Right atrium auricular region (tissue), 2 donors: ENCODE measurements at regions not wholly inside any gene's neighbourhood (a gene's known extent, or its start where the extent isn't known, plus 50 kb on each side); places are given as distances from the start of the nearest gene placed in this dataset.

Source experiments
- DNase-seq: peaks from one replicate; pipeline ENCODE4 v3.0.0-alpha.2; 2019; ENCODE audit warnings: low spot score
- H3K27ac ChIP-seq, 2 donors: fragments of 200-600 bp; sonication (generic); 1 replicate in 1 of 2; 2 replicates in 1 of 2; pipeline ENCODE4 v1.5.1; 2016 to 2019
- H3K27me3 ChIP-seq, 2 donors: fragments of 200-600 bp; sonication (generic); one replicate each; pipeline versions ENCODE4 v1.5.1 to v1.6.0; 2017 to 2019
- H3K36me3 ChIP-seq: fragments of 200-600 bp; sonication (generic); one replicate; pipeline ENCODE4 v1.5.1; 2016
- H3K4me1 ChIP-seq, 2 donors: fragments of 200-600 bp; sonication (generic); one replicate each; pipeline versions ENCODE4 v1.5.1 to v1.6.0; 2017 to 2019
- H3K4me3 ChIP-seq, 2 donors: fragments of 200-600 bp; sonication (generic); 1 replicate in 1 of 2; 2 replicates in 1 of 2; pipeline ENCODE4 v1.5.1; 2017 to 2019; ENCODE audit warnings: mild to moderate bottlenecking in 1 of 2, moderate library complexity in 1 of 2
- H3K9me3 ChIP-seq, 2 donors: fragments of 200-600 bp; sonication (generic); one replicate each; pipeline ENCODE4 v1.5.1; 2019
- TF ChIP-seq, protein P1 (sequence below), 2 donors: fragments of 200-600 bp; sonication (generic); IDR thresholded peaks; one replicate each; pipeline ENCODE4 v1.5.1; 2019; ENCODE audit warnings: antibody characterized with exemption in 2 of 2

DNA sequence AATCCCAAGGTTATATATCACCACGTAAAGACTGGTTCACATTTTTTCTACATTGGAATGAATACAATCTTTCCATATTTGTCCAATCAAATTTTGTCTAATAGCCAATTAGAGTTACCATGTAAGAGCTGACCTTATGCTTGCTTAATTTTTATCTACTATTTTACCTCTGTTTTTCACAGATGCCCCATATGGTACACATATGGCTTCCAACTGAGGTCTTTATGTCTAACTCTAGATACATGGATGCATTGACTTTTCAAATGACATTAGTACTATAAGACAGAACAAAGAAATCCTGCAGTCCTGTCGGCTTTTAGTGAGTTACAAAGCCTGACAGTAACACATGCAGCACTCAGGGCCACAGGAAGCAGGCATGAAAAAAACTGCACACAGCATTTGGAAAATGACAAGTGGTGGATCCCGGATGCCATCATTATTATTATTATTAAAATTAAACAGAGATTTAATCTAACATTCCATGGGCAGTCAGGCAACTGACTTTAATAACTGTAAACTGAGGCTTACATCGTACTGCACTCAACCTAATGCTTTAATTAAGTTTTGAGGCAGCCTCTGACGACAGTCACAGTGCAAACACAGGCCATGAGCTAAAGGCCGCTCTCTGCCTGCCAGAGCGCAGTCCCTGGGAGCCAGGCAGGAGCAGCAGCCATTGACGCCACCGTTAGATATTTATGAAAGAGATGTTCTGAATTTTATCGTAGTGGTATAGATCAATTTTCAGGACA, 113.9 kb upstream of the TMCO5A start:
- Histone ChIP-seq H3K27ac (no peak overlapping the region), H3K4me3 (no peak overlapping the region), H3K4me1 (no peaks in the 10 kb centered on the region), H3K27me3 (no peaks in the 10 kb centered on the region), H3K9me3 (no peaks in the 10 kb centered on the region), H3K36me3 (no peaks in the 10 kb centered on the region)
- no peak for DNase-seq
- TF ChIP-seq, protein P1, sequence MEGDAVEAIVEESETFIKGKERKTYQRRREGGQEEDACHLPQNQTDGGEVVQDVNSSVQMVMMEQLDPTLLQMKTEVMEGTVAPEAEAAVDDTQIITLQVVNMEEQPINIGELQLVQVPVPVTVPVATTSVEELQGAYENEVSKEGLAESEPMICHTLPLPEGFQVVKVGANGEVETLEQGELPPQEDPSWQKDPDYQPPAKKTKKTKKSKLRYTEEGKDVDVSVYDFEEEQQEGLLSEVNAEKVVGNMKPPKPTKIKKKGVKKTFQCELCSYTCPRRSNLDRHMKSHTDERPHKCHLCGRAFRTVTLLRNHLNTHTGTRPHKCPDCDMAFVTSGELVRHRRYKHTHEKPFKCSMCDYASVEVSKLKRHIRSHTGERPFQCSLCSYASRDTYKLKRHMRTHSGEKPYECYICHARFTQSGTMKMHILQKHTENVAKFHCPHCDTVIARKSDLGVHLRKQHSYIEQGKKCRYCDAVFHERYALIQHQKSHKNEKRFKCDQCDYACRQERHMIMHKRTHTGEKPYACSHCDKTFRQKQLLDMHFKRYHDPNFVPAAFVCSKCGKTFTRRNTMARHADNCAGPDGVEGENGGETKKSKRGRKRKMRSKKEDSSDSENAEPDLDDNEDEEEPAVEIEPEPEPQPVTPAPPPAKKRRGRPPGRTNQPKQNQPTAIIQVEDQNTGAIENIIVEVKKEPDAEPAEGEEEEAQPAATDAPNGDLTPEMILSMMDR (IDR thresholded peaks at IDR 0.05) = no peak

DNA sequence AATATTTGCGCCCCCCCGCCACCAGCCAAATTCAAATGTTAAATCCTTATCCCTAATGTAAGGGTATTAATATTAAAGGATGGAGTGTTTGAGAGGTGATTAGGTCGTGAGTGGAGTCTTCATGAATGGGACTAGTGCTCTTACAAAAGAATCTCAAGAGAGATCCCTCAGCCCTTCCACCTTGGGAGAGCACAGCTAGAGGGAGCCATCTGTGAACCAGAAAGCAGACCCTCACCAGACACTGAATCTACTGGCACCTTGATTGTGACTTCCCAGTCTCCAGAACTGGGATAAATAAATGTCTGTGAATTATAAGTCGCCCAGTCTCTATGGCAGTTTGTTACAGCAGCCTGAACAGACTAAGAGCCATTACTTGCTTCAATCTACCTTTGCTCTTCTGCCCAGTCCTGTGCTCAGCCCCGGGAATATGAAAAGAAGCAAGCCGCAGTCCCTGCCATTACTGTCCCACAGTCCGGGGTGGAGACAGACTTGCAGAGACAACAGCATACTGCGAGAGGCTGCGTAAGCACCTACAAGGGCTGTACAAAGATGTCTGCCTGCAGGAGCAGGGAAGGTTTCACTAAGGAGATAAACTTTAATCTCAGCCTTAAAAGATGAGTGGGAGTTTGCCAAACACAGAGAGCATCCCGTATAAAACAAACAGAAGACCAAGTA, 110.7 kb upstream of the TMCO5A start:
- Histone ChIP-seq H3K36me3 (no peaks in the 10 kb centered on the region), H3K27ac (no peak overlapping the region), H3K9me3 (no peaks in the 10 kb centered on the region), H3K4me3 (no peak overlapping the region), H3K4me1 (no peaks in the 10 kb centered on the region), H3K27me3 (no peaks in the 10 kb centered on the region)
- no peak for DNase-seq
- TF ChIP-seq, protein P1 (IDR thresholded peaks at IDR 0.05) = no peak

DNA sequence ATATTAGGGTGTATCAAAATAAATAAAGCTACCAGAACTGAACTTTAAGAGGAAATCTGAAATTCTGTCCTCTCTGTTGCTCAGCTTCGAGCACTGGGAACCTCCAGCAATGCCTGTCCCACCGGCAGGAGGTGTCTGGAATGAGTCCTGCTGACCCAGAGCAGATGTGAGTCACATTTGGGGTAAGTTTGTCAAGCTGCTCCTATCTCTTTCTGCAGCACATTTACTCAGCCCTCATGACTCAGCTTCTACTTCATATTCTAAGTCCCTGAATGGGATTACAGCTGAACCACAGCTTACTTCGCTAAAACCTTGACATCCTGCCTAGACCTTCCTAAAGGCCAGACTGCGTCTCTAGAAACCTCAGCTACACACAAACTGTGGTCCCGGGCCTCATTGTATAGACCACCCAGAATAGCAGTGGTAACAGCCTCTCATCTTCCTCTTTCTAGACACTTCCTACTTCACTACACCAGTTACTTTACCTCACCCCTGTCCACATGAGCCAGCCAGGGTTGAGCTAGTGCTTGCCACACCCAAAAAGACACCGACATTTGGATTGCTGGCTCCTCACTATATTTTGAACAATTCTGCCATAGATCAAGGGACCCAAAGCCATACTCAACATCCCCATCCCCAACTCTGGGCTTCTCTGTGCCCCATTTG, 109.6 kb upstream of the TMCO5A start:
- no peaks in the 10 kb centered on the region for H3K36me3 ChIP-seq
- TF ChIP-seq, protein P1 (IDR thresholded peaks at IDR 0.05) = no peak
- no peak overlapping the region for H3K4me3 ChIP-seq
- H3K9me3 ChIP-seq = no peaks in the 10 kb centered on the region
- H3K27me3 ChIP-seq = no peaks in the 10 kb centered on the region
- DNase-seq = no peak
- H3K4me1 ChIP-seq = no peaks in the 10 kb centered on the region
- no peak overlapping the region for H3K27ac ChIP-seq

DNA sequence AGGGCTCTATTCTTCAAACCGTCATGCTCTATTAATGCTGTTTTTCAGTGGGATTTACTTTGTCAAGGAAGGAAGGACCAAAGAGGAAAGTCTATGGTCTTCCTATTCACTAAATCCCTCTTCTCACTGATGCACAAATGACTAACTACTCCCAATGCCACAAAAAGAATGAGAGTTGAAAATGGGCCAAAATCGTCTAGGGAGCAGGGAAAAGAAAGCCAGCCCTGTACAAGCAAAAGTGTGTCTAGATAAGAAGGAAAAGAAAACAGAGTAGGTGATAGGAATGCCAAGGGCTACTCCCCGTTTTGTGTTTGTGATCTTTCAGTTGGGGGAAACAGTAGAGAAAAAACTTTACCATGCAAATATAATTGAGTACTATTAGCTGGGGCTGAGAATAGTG, 97.2 kb upstream of the TMCO5A start:
- Histone ChIP-seq H3K36me3 (no peaks in the 10 kb centered on the region), H3K4me3 (no peak overlapping the region), H3K27me3 (no peaks in the 10 kb centered on the region), H3K9me3 (peaks cover 0 to 10% of the 10 kb centered on the region in 2 donors), H3K27ac (no peak overlapping the region), H3K4me1 (no peaks in the 10 kb centered on the region)
- DNase-seq = no peak
- TF ChIP-seq, protein P1 (IDR thresholded peaks at IDR 0.05) = no peak

DNA sequence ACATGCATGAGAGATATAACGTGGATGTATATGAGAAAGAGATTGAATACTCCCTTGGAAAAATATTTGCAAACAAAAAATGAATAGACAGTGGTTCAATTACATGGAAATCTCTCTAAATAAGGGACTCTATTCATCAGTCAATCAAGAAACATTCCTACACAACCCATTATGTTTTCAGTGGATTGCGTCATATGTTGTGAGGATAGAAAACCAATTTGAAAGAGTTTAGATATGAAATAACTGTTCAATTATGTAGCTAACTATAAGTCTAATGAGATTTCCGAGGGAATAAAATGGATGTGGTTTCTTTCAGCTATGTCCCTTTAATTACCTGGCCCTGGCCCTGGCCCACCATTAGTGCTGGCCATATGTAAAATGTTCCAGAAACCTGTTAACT, 86.7 kb upstream of the TMCO5A start:
- no peaks in the 10 kb centered on the region for H3K4me1 ChIP-seq
- H3K4me3 ChIP-seq = no peak overlapping the region
- H3K9me3 ChIP-seq = peaks cover 0 to 5% of the 10 kb centered on the region in 2 donors
- no peaks in the 10 kb centered on the region for H3K36me3 ChIP-seq
- H3K27ac ChIP-seq = no peak overlapping the region
- no peaks in the 10 kb centered on the region for H3K27me3 ChIP-seq
- no peak for DNase-seq
- TF ChIP-seq, protein P1 (IDR thresholded peaks at IDR 0.05) = no peak
